NCI-H1105 (cell line): ENCODE measurements at regions not wholly inside any gene's neighbourhood (a gene's known extent, or its start where the extent isn't known, plus 50 kb on each side); places are given as distances from the start of the nearest gene placed in this dataset.
"Not testable (repeated sequence)": the region's sequence is repeated elsewhere in the genome, so short reads cannot be mapped to it uniquely, and the experiment has no call there.

Experiments used
- DNase-seq: peaks from one replicate; lab custom pipeline; 2025; lab: John Stamatoyannopoulos, UW

GRCh38 chr6:6748001-6748400, 159.5 kb downstream of the LY86 start:
- DNase-seq = no peak

- no peak for DNase-seq
Observed at GRCh38 chr6:6749702-6750491, 161.4 kb downstream of the LY86 start.

- DNase-seq = no peak
Observed at GRCh38 chr6:6750594-6751265, 162.2 kb downstream of the LY86 start.

- DNase-seq = no peak
Observed at GRCh38 chr6:6751266-6751596, 162.7 kb downstream of the LY86 start.

- no peak for DNase-seq
Observed at GRCh38 chr6:6751619-6752023, 163.1 kb downstream of the LY86 start.

GRCh38 chr6:6752129-6752528, 163.6 kb downstream of the LY86 start:
- no peak for DNase-seq

GRCh38 chr6:6753301-6753700, 164.8 kb downstream of the LY86 start:
- no peak for DNase-seq

- DNase-seq = no peak
Observed at GRCh38 chr6:6756526-6756925, 168.0 kb downstream of the LY86 start.

- DNase-seq = no peak
Observed at GRCh38 chr6:6758546-6758914, 170.0 kb downstream of the LY86 start.

- peak; percentile 31 for DNase-seq
Observed at GRCh38 chr6:6758915-6759654, 170.6 kb downstream of the LY86 start.

GRCh38 chr6:6760002-6760401, 171.5 kb downstream of the LY86 start:
- no peak for DNase-seq

- DNase-seq = not testable (repeated sequence)
Observed at GRCh38 chr6:6762566-6762965, 174.0 kb downstream of the LY86 start.

GRCh38 chr6:6764764-6765434, 176.4 kb downstream of the LY86 start:
- no peak for DNase-seq

- DNase-seq = no peak
Observed at GRCh38 chr6:6766230-6766905, 177.8 kb downstream of the LY86 start.

- DNase-seq = no peak
Observed at GRCh38 chr6:6769466-6769865, 180.9 kb downstream of the LY86 start.

GRCh38 chr6:6771224-6771945, 182.9 kb downstream of the LY86 start:
- DNase-seq = no peak

- no peak for DNase-seq
Observed at GRCh38 chr6:6771964-6772363, 183.4 kb downstream of the LY86 start.

- DNase-seq = peak; percentile 6
Observed at GRCh38 chr6:6772751-6773150, 184.2 kb downstream of the LY86 start.

- peak; percentile 79 for DNase-seq
Observed at GRCh38 chr6:6775074-6775473, 186.6 kb downstream of the LY86 start.

GRCh38 chr6:6780231-6780630, 191.7 kb downstream of the LY86 start:
- no peak for DNase-seq

GRCh38 chr6:6781172-6781872, 192.8 kb downstream of the LY86 start:
- DNase-seq = no peak
